Suprapubic skin (tissue), 4 donors: ENCODE measurements at regions not wholly inside any gene's neighbourhood (a gene's known extent, or its start where the extent isn't known, plus 50 kb on each side); places are given as distances from the start of the nearest gene placed in this dataset.

Source experiments
- DNase-seq, 2 donors: peaks; one replicate each; pipeline ENCODE4 v3.0.0-alpha.2; 2019; ENCODE audit warnings: low spot score in 2 of 2
- H3K27ac ChIP-seq: fragments of 200-600 bp; sonication (generic); one replicate; pipeline ENCODE4 v1.5.1; 2019
- H3K27me3 ChIP-seq: fragments of 200-600 bp; sonication (generic); one replicate; pipeline ENCODE4 v1.5.1; 2019
- H3K36me3 ChIP-seq: fragments of 200-600 bp; sonication (generic); one replicate; pipeline ENCODE4 v1.5.1; 2019
- H3K4me1 ChIP-seq: fragments of 200-600 bp; sonication (generic); one replicate; pipeline ENCODE4 v1.5.1; 2019
- H3K4me3 ChIP-seq: fragments of 200-600 bp; sonication (generic); one replicate; pipeline ENCODE4 v1.5.1; 2019; ENCODE audit warnings: mild to moderate bottlenecking
- H3K9me3 ChIP-seq: fragments of 200-600 bp; sonication (generic); one replicate; pipeline ENCODE4 v1.5.1; 2019
- EP300 ChIP-seq: sonication (generic); formaldehyde crosslinking; IDR thresholded peaks from one replicate; pipeline ENCODE4 v1.6.1; 2017; ENCODE audit warnings: antibody characterized with exemption
- POLR2A ChIP-seq, 2 donors: fragments of 450-650 bp; IDR thresholded peaks; one replicate each; pipeline ENCODE4 v1.6.1; 2017; ENCODE audit warnings: antibody characterized with exemption in 2 of 2, mild to moderate bottlenecking in 2 of 2, moderate library complexity in 2 of 2
- POLR2AphosphoS5 ChIP-seq, 3 donors: sonication (generic); formaldehyde crosslinking; IDR thresholded peaks; one replicate each; pipeline ENCODE4 v1.6.1; 2017; ENCODE audit warnings: antibody characterized with exemption in 3 of 3
- WGBS: methylation state at CpG from one replicate; pipeline ENCODE4 v1.1.5; 2018; 5-methylcytosine and 5-hydroxymethylcytosine counted together
- TF ChIP-seq, protein P1 (sequence below), 2 donors: fragments of 200-600 bp in 1 of 2; fragments of 450-650 bp in 1 of 2; sonication (generic) in 1 of 2; IDR thresholded peaks; one replicate each; pipeline ENCODE4 v1.5.1; 2016 to 2019; ENCODE audit warnings: antibody characterized with exemption in 2 of 2, mild to moderate bottlenecking in 1 of 2, moderate library complexity in 1 of 2

GRCh38 chr15:37733628-37734027 is 200.8 kb upstream of the TMCO5A start:
- Histone ChIP-seq H3K4me1 (no peaks in the 10 kb centered on the region), H3K27me3 (no peaks in the 10 kb centered on the region), H3K36me3 (no peaks in the 10 kb centered on the region), H3K27ac (no peak overlapping the region), H3K9me3 (no peaks in the 10 kb centered on the region), H3K4me3 (no peak overlapping the region)
- WGBS, result 95% methylated on average over 5 of the region's 5 CpGs
- DNase-seq, result no peak
- TF ChIP-seq, protein P1, sequence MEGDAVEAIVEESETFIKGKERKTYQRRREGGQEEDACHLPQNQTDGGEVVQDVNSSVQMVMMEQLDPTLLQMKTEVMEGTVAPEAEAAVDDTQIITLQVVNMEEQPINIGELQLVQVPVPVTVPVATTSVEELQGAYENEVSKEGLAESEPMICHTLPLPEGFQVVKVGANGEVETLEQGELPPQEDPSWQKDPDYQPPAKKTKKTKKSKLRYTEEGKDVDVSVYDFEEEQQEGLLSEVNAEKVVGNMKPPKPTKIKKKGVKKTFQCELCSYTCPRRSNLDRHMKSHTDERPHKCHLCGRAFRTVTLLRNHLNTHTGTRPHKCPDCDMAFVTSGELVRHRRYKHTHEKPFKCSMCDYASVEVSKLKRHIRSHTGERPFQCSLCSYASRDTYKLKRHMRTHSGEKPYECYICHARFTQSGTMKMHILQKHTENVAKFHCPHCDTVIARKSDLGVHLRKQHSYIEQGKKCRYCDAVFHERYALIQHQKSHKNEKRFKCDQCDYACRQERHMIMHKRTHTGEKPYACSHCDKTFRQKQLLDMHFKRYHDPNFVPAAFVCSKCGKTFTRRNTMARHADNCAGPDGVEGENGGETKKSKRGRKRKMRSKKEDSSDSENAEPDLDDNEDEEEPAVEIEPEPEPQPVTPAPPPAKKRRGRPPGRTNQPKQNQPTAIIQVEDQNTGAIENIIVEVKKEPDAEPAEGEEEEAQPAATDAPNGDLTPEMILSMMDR (IDR thresholded peaks at IDR 0.05), result no peak
- no peak for TF ChIP-seq EP300
- no peak for TF ChIP-seq POLR2A (IDR thresholded peaks at IDR 0.05)
- no peak for TF ChIP-seq POLR2AphosphoS5 (IDR thresholded peaks at IDR 0.05)

GRCh38 chr15:37740623-37741141 is 193.8 kb upstream of the TMCO5A start:
- H3K4me1 ChIP-seq, result no peaks in the 10 kb centered on the region
- no peak for DNase-seq
- no peaks in the 10 kb centered on the region for H3K9me3 ChIP-seq
- H3K27me3 ChIP-seq, result no peaks in the 10 kb centered on the region
- no peak overlapping the region for H3K27ac ChIP-seq
- no peaks in the 10 kb centered on the region for H3K36me3 ChIP-seq
- 81% methylated on average over 4 of the region's 4 CpGs for WGBS
- no peak overlapping the region for H3K4me3 ChIP-seq
- no peak for TF ChIP-seq POLR2AphosphoS5 (IDR thresholded peaks at IDR 0.05)
- TF ChIP-seq, protein P1 (IDR thresholded peaks at IDR 0.05), result no peak
- TF ChIP-seq POLR2A (IDR thresholded peaks at IDR 0.05), result no peak
- TF ChIP-seq EP300, result no peak

DNA sequence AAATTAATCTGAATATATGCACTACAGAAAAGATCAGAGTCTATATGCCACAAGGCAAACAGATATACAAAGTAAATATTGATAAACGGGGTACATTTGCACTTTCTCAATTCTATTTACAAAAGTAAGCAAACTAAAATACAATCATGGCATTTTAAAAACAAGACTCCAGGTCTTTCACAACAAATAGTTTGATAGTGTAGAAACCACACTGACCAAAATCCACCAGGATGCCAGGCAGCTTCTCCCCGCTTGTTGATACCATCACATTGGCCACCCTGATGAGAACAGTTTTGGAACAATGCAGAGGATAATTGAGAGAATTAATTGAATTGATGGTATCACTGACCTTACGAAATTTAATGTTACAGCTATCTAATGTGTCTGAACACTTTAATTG is 190.6 kb upstream of the TMCO5A start:
- no peaks in the 10 kb centered on the region for H3K9me3 ChIP-seq
- no peak for DNase-seq
- 78% methylated on average over 3 of the region's 3 CpGs for WGBS
- H3K27ac ChIP-seq, result no peak overlapping the region
- H3K27me3 ChIP-seq, result no peaks in the 10 kb centered on the region
- H3K4me3 ChIP-seq, result no peak overlapping the region
- no peaks in the 10 kb centered on the region for H3K4me1 ChIP-seq
- no peak for TF ChIP-seq EP300
- no peak for TF ChIP-seq POLR2AphosphoS5 (IDR thresholded peaks at IDR 0.05)
- TF ChIP-seq, protein P1 (IDR thresholded peaks at IDR 0.05), result no peak
- TF ChIP-seq POLR2A (IDR thresholded peaks at IDR 0.05), result no peak
- no peaks in the 10 kb centered on the region for H3K36me3 ChIP-seq

DNA sequence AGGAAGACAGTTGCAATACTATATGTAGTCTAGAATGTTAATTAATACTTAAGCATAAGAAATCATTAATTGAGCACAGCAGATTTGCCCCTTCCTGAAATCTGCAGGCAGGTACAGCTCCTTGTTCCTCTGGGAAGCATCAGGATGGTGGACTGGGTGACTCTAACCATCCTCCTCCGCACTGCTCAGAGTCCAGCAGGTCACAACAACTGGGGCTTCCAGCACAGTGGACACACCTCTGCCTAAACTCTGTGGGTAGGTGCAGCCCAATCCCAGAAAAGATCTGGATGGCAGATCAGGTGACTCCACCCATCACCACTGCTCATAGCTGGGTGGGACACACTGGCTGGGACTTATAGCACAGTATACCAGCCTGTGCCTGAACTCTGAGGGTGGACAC is 189.9 kb upstream of the TMCO5A start:
- H3K4me1 ChIP-seq, result no peaks in the 10 kb centered on the region
- no peak for DNase-seq
- TF ChIP-seq, protein P1 (IDR thresholded peaks at IDR 0.05), result no peak
- TF ChIP-seq POLR2A (IDR thresholded peaks at IDR 0.05) (no peak), POLR2AphosphoS5 (IDR thresholded peaks at IDR 0.05) (no peak), EP300 (no peak)
- H3K27me3 ChIP-seq, result no peaks in the 10 kb centered on the region
- 100% methylated on average over 1 of the region's 1 CpG for WGBS
- no peaks in the 10 kb centered on the region for H3K36me3 ChIP-seq
- H3K9me3 ChIP-seq, result no peaks in the 10 kb centered on the region
- H3K27ac ChIP-seq, result no peak overlapping the region
- H3K4me3 ChIP-seq, result no peak overlapping the region

DNA sequence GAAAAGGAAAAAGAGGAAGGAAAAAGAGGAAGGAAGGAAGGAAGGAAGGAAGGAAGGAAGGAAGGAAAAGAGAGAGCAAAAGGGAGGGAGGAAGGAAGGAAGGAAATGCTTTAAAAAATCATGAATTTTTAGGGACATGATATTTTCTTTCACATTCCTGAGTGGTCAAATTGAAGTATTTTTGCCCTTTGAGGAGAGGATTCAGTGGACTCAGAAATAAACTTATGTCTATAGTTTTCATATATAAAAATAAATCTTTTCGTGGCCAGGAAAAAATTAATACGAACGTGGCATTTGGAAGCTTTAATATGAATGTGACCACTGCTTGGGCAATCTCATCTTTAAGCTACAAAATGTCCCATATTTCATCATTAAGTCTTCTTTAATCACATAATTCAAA is 183.0 kb upstream of the TMCO5A start:
- DNase-seq, result no peak
- H3K4me3 ChIP-seq, result no peak overlapping the region
- no peaks in the 10 kb centered on the region for H3K4me1 ChIP-seq
- no peak overlapping the region for H3K27ac ChIP-seq
- H3K36me3 ChIP-seq, result no peaks in the 10 kb centered on the region
- H3K9me3 ChIP-seq, result no peaks in the 10 kb centered on the region
- 93% methylated on average over 3 of the region's 3 CpGs for WGBS
- TF ChIP-seq EP300 (no peak), POLR2AphosphoS5 (IDR thresholded peaks at IDR 0.05) (no peak), POLR2A (IDR thresholded peaks at IDR 0.05) (no peak)
- TF ChIP-seq, protein P1 (IDR thresholded peaks at IDR 0.05), result no peak
- H3K27me3 ChIP-seq, result no peaks in the 10 kb centered on the region
